DOHH2 (cell line): ENCODE measurements at regions not wholly inside any gene's neighbourhood (a gene's known extent, or its start where the extent isn't known, plus 50 kb on each side); places are given as distances from the start of the nearest gene placed in this dataset.

Experiments used
- EZH2phosphoT487 ChIP-seq: fragments of 200-600 bp; sonication (generic); IDR thresholded peaks from 2 replicates; pipeline ENCODE4 v1.6.1; 2017; ENCODE audit warnings: borderline replicate concordance, mild to moderate bottlenecking, antibody characterized with exemption, low read length, moderate library complexity, mixed read lengths
- TF ChIP-seq, protein P1 (sequence below): fragments of 200-600 bp; sonication (generic); IDR thresholded peaks from one replicate; pipeline ENCODE4 v1.5.1; 2014; ENCODE audit warnings: antibody characterized with exemption, mild to moderate bottlenecking, low read depth, low read length; ENCODE audit not compliant: poor library complexity, severe bottlenecking

DNA sequence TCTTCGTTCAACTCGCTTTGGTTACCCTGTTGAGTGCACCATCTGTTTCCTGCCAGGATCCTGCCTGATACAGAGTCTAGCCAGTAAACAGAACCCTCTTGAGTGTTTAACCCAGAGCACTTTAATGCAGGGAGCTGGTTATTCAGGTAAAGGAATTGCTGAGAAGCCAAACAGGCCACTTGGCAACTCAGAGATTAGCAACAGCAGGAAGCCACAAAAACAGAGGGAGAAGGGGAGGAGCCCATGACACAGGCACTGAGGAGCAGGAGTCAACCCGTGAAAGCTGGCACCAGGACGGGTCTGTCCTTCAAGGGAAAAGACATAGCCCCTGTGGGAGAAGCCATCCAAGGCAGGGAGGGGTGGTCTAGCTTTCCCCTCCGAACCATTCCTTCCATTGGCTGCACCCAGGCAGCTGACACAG lies 641.4 kb downstream of the ZNF674 start:
- TF ChIP-seq, protein P1, sequence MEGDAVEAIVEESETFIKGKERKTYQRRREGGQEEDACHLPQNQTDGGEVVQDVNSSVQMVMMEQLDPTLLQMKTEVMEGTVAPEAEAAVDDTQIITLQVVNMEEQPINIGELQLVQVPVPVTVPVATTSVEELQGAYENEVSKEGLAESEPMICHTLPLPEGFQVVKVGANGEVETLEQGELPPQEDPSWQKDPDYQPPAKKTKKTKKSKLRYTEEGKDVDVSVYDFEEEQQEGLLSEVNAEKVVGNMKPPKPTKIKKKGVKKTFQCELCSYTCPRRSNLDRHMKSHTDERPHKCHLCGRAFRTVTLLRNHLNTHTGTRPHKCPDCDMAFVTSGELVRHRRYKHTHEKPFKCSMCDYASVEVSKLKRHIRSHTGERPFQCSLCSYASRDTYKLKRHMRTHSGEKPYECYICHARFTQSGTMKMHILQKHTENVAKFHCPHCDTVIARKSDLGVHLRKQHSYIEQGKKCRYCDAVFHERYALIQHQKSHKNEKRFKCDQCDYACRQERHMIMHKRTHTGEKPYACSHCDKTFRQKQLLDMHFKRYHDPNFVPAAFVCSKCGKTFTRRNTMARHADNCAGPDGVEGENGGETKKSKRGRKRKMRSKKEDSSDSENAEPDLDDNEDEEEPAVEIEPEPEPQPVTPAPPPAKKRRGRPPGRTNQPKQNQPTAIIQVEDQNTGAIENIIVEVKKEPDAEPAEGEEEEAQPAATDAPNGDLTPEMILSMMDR, result no peak
- no peak for TF ChIP-seq EZH2phosphoT487
